ENCODE measurements at regions not wholly inside any gene's neighbourhood (a gene's known extent, or its start where the extent isn't known, plus 50 kb on each side); places are given as distances from the start of the nearest gene placed in this dataset.
"Not testable (repeated sequence)": the region's sequence is repeated elsewhere in the genome, so short reads cannot be mapped to it uniquely, and the experiment has no call there.

DNA sequence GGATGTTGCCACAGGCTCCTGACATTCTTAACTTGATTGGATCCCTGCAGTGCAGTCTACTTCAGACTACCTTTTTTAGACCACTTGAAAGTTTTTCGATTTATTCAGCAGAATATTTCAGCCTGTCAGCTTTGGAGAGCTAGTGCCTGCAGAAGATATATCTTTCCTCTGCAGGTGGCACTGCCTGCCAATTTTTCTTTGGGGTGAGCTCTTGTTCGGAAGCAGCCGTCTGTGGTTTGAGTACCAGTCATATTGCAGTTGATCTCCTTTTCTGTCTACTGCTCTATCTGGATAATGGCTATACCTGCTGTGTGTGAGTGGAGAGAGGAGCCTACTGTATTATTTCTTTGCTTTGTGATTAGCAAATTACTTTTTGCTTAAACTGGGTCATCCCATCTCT, 1486.9 kb downstream of the KHDRBS2 start:
- not testable (repeated sequence) for H2BK120ac ChIP-seq (ENCODE audit: low read depth, low read length, poor library complexity, severe bottlenecking); H2AK5ac ChIP-seq (ENCODE audit: insufficient read length, low read length); H3K4me3 Mint-ChIP-seq; H2AFZ ChIP-seq (ENCODE audit: low read length); H4K5ac ChIP-seq (ENCODE audit: insufficient read length, low read depth, low read length); H2BK5ac ChIP-seq (ENCODE audit: insufficient read length, low read length); H3K27me3 ChIP-seq (ENCODE audit: insufficient read depth, low read length); H3K27me3 Mint-ChIP-seq (ENCODE audit: low read depth); H2BK15ac ChIP-seq (ENCODE audit: low read depth, low read length); H3K27ac ChIP-seq (ENCODE audit: insufficient read length, low read depth, low read length); H3K9me3 Mint-ChIP-seq; H3K79me1 ChIP-seq (ENCODE audit: insufficient read depth, low read depth, low read length, poor library complexity, severe bottlenecking); H3K14ac ChIP-seq (ENCODE audit: insufficient read depth, low read length); H2BK20ac ChIP-seq (ENCODE audit: low read depth, low read length, poor library complexity, severe bottlenecking); H2BK12ac ChIP-seq (ENCODE audit: insufficient read length, low read depth, low read length); H3K4me1 ChIP-seq (ENCODE audit: insufficient read depth, low read length); H3K79me2 ChIP-seq (ENCODE audit: insufficient read depth, low read length); H3K23ac ChIP-seq (ENCODE audit: insufficient read length, low read depth, low read length); H4K8ac ChIP-seq (replicated peaks; ENCODE audit: insufficient read length, low read depth, low read length); H3K4me2 ChIP-seq (ENCODE audit: insufficient read depth, insufficient read length, low read length); H3T11ph ChIP-seq (ENCODE audit: low read length); H3K9ac ChIP-seq (ENCODE audit: extremely low read depth, insufficient read length, low read length); H4K20me1 ChIP-seq (ENCODE audit: control insufficient read depth, insufficient read depth, insufficient read length); H3K56ac ChIP-seq (ENCODE audit: insufficient read length, low read depth, low read length); H3K23me2 ChIP-seq (ENCODE audit: insufficient read length, low read depth, low read length, poor library complexity, severe bottlenecking); H3K36me3 Mint-ChIP-seq (ENCODE audit: insufficient read depth in 1 of 3, low read depth in 3 of 3); H3K9me3 ChIP-seq (ENCODE audit: control insufficient read depth, low read depth, low read length); H3K27ac Mint-ChIP-seq; H4K91ac ChIP-seq (ENCODE audit: insufficient read length, low read depth, low read length); H3K18ac ChIP-seq (ENCODE audit: insufficient read length, low read depth, low read length); H3K4ac ChIP-seq (ENCODE audit: low read depth, low read length)
- peaks cover 21 to 24% of the 10 kb centered on the region in 2 experiments for H3K4me1 Mint-ChIP-seq
- TF ChIP-seq, protein P1, sequence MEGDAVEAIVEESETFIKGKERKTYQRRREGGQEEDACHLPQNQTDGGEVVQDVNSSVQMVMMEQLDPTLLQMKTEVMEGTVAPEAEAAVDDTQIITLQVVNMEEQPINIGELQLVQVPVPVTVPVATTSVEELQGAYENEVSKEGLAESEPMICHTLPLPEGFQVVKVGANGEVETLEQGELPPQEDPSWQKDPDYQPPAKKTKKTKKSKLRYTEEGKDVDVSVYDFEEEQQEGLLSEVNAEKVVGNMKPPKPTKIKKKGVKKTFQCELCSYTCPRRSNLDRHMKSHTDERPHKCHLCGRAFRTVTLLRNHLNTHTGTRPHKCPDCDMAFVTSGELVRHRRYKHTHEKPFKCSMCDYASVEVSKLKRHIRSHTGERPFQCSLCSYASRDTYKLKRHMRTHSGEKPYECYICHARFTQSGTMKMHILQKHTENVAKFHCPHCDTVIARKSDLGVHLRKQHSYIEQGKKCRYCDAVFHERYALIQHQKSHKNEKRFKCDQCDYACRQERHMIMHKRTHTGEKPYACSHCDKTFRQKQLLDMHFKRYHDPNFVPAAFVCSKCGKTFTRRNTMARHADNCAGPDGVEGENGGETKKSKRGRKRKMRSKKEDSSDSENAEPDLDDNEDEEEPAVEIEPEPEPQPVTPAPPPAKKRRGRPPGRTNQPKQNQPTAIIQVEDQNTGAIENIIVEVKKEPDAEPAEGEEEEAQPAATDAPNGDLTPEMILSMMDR (conservative IDR thresholded peaks at IDR 0.05): peak; percentile 57; the same call in 2 of the 3 replicates
- peak; percentile 22 for DNase-seq
- no CpG with 5 or more reads among the region's 3 CpGs for WGBS (ENCODE audit: extremely low coverage, insufficient read length, low lambda C conversion rate)

DNA sequence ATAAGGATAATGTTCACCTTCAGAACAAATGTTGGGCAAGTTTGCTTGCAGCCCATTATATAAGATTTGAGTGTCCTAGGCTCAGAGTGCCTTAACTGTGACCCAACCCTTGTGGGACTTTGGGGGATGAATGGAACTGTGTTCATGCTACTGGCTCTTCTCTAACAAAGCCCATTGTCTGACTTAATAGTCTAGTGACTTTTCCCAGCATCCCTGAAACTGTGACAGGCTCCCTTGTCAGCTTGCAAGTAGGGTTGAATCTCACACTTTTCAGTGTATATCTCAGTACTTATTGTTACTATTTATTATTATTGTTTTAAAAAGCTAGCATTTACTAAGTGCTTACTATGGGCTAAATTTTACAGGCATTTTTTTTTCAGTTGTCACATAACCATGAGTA, 1488.2 kb downstream of the KHDRBS2 start:
- not testable (repeated sequence) for H3K23ac ChIP-seq (ENCODE audit: insufficient read length, low read depth, low read length); H3K18ac ChIP-seq (ENCODE audit: insufficient read length, low read depth, low read length); H3T11ph ChIP-seq (ENCODE audit: low read length); H3K27ac ChIP-seq (ENCODE audit: insufficient read length, low read depth, low read length); H2BK12ac ChIP-seq (ENCODE audit: insufficient read length, low read depth, low read length); H4K5ac ChIP-seq (ENCODE audit: insufficient read length, low read depth, low read length); H3K4me2 ChIP-seq (ENCODE audit: insufficient read depth, insufficient read length, low read length); H3K14ac ChIP-seq (ENCODE audit: insufficient read depth, low read length); H3K9me3 ChIP-seq (ENCODE audit: control insufficient read depth, low read depth, low read length); H3K9me3 Mint-ChIP-seq; H3K27me3 Mint-ChIP-seq (ENCODE audit: low read depth); H3K56ac ChIP-seq (ENCODE audit: insufficient read length, low read depth, low read length); H2AK5ac ChIP-seq (ENCODE audit: insufficient read length, low read length); H3K4me3 Mint-ChIP-seq; H2BK15ac ChIP-seq (ENCODE audit: low read depth, low read length); DNase-seq; H3K79me1 ChIP-seq (ENCODE audit: insufficient read depth, low read depth, low read length, poor library complexity, severe bottlenecking); H3K36me3 Mint-ChIP-seq (ENCODE audit: insufficient read depth in 1 of 3, low read depth in 3 of 3); H3K23me2 ChIP-seq (ENCODE audit: insufficient read length, low read depth, low read length, poor library complexity, severe bottlenecking); H2BK120ac ChIP-seq (ENCODE audit: low read depth, low read length, poor library complexity, severe bottlenecking); H4K20me1 ChIP-seq (ENCODE audit: control insufficient read depth, insufficient read depth, insufficient read length); H2BK5ac ChIP-seq (ENCODE audit: insufficient read length, low read length); H2AFZ ChIP-seq (ENCODE audit: low read length); H4K8ac ChIP-seq (replicated peaks; ENCODE audit: insufficient read length, low read depth, low read length); H3K4ac ChIP-seq (ENCODE audit: low read depth, low read length); H3K27ac Mint-ChIP-seq; H3K79me2 ChIP-seq (ENCODE audit: insufficient read depth, low read length); H3K27me3 ChIP-seq (ENCODE audit: insufficient read depth, low read length); H3K4me1 ChIP-seq (ENCODE audit: insufficient read depth, low read length); H2BK20ac ChIP-seq (ENCODE audit: low read depth, low read length, poor library complexity, severe bottlenecking); H3K9ac ChIP-seq (ENCODE audit: extremely low read depth, insufficient read length, low read length); H4K91ac ChIP-seq (ENCODE audit: insufficient read length, low read depth, low read length)
- H3K4me1 Mint-ChIP-seq: peaks cover 21 to 24% of the 10 kb centered on the region in 2 experiments
